ENCODE measurements at regions not wholly inside any gene's neighbourhood (a gene's known extent, or its start where the extent isn't known, plus 50 kb on each side); places are given as distances from the start of the nearest gene placed in this dataset.

- TF ChIP-seq SKIL (CRISPR knock-in tag; IDR thresholded peaks at IDR 0.05; ENCODE audit: borderline replicate concordance), result peak; percentile 71
- TF ChIP-seq ZNF407 (CRISPR knock-in tag; IDR thresholded peaks at IDR 0.05; ENCODE audit: not compliant biosample characterization), result no peak
- TF ChIP-seq SP2 (CRISPR knock-in tag; IDR thresholded peaks at IDR 0.05), result no peak
- no peak for TF ChIP-seq ZUFSP (CRISPR knock-in tag; IDR thresholded peaks at IDR 0.05; ENCODE audit: borderline replicate concordance)
- peak; percentile 52 for TF ChIP-seq ZNF770 (CRISPR knock-in tag; IDR thresholded peaks at IDR 0.05)
- TF ChIP-seq RARG (CRISPR knock-in tag; IDR thresholded peaks at IDR 0.05; ENCODE audit: low read depth), result peak; percentile 89; the same call in 1 of the 2 replicates
- TF ChIP-seq BRD4 (CRISPR knock-in tag; IDR thresholded peaks at IDR 0.05), result peak; percentile 74
- peak; percentile 30; the same call in 1 of the 2 replicates for TF ChIP-seq NFYC (CRISPR knock-in tag; IDR thresholded peaks at IDR 0.05)
- TF ChIP-seq ZBTB26 (CRISPR knock-in tag; IDR thresholded peaks at IDR 0.05; ENCODE audit: borderline replicate concordance), result peak; percentile 93
- TF ChIP-seq TEAD3 (CRISPR knock-in tag; optimal IDR thresholded peaks at IDR 0.05; ENCODE audit: borderline replicate concordance), result peak; percentile 64
- peak; percentile 94 for TF ChIP-seq MYC (CRISPR knock-in tag; IDR thresholded peaks at IDR 0.05; ENCODE audit: borderline replicate concordance)
- TF ChIP-seq CENPT (CRISPR knock-in tag; IDR thresholded peaks at IDR 0.05; ENCODE audit: low read depth), result no peak; the same call in 1 of the 2 replicates
- no peak for TF ChIP-seq ZNF205 (CRISPR knock-in tag; IDR thresholded peaks at IDR 0.05)
- peak; percentile 40; the same call in 1 of the 2 replicates for TF ChIP-seq BCL6 (CRISPR knock-in tag; IDR thresholded peaks at IDR 0.05)
These were observed 124.9 kb upstream of the IRF2BP2 start (continued) for GRCh38 chr1:234734869-234735268.
